PC-3 (cell line): ENCODE measurements at regions not wholly inside any gene's neighbourhood (a gene's known extent, or its start where the extent isn't known, plus 50 kb on each side); places are given as distances from the start of the nearest gene placed in this dataset.

Experiments used
- ATAC-seq: fragments of 200-7000 bp; cut with Tn5 transposase; 2 replicates; pipeline ENCODE4 v1.9.1; 2020; ENCODE audit warnings: mild to moderate bottlenecking, moderate library complexity
- BruUV-seq: library from RNA; stranded (reverse); fragments of 400-500 nt; replicated peaks from 2 replicates; lab custom pipeline; 2021; lab: Mats Ljungman, UMichigan
- CTCF ChIA-PET: fragments of 300-600 bp; sonication (Branson Sonifier 250); formaldehyde crosslinking; loops from one replicate; lab custom pipeline; 2022; ENCODE audit warnings: antibody characterized with exemption; lab: Charles Lee
- POLR2A ChIA-PET: fragments of 300-600 bp; sonication (Branson Sonifier 250); formaldehyde crosslinking; loops from one replicate; lab custom pipeline; 2022; ENCODE audit warnings: antibody characterized with exemption; ENCODE audit not compliant: unreplicated experiment; lab: Charles Lee
- DNase-seq: peaks from one replicate; pipeline ENCODE4 v3.0.0-alpha.2; 2015
- H2AFZ ChIP-seq: fragments of 300-600 bp; sonication (generic); 2 replicates; pipeline ENCODE4 v1.6.0; 2016; ENCODE audit warnings: antibody characterized with exemption, low read length
- H3F3A ChIP-seq: fragments of 300-600 bp; sonication (generic); one replicate; pipeline ENCODE4 v1.6.0; 2017; ENCODE audit warnings: antibody characterized with exemption, low read length, control low read depth, mild to moderate bottlenecking; ENCODE audit not compliant: unreplicated experiment
- H3K27ac ChIP-seq: fragments of 300-600 bp; sonication (generic); 2 replicates; pipeline ENCODE4 v1.5.1; 2016; ENCODE audit warnings: mild to moderate bottlenecking, low read length
- H3K27me3 ChIP-seq: fragments of 300-600 bp; sonication (generic); 2 replicates; pipeline ENCODE4 v1.6.1; 2016; ENCODE audit warnings: low read length, mixed read lengths
- H3K36me3 ChIP-seq: fragments of 300-600 bp; sonication (generic); 2 replicates; pipeline ENCODE4 v1.6.1; 2016; ENCODE audit warnings: low read depth, mixed run types, low read length, mixed read lengths
- H3K4me1 ChIP-seq: fragments of 300-600 bp; sonication (generic); 2 replicates; pipeline ENCODE4 v1.5.1; 2016; ENCODE audit warnings: low read length; ENCODE audit not compliant: insufficient read depth
- H3K4me2 ChIP-seq: fragments of 300-600 bp; sonication (generic); 2 replicates; pipeline ENCODE4 v1.6.0; 2016; ENCODE audit warnings: low read length
- H3K4me3 ChIP-seq: fragments of 300-600 bp; sonication (generic); 2 replicates; pipeline ENCODE4 v1.5.1; 2016; ENCODE audit warnings: mild to moderate bottlenecking, low read length, mixed read lengths
- H3K79me2 ChIP-seq: fragments of 300-600 bp; sonication (generic); 2 replicates; pipeline ENCODE4 v1.6.1; 2017; ENCODE audit warnings: low read length, mixed read lengths
- H3K9ac ChIP-seq: fragments of 300-600 bp; sonication (generic); 2 replicates; pipeline ENCODE4 v1.6.0; 2016; ENCODE audit warnings: mild to moderate bottlenecking, low read length
- H3K9me2 ChIP-seq: fragments of 300-600 bp; sonication (generic); replicated peaks from 2 replicates; pipeline ENCODE4 v1.6.1; 2016; ENCODE audit warnings: mixed run types, low read length, mixed read lengths
- H3K9me3 ChIP-seq: fragments of 300-600 bp; sonication (generic); 2 replicates; pipeline ENCODE4 v1.6.1; 2016; ENCODE audit warnings: low read length, mixed read lengths
- H4K20me1 ChIP-seq: fragments of 300-600 bp; sonication (generic); 2 replicates; pipeline ENCODE4 v1.6.1; 2016; ENCODE audit warnings: low read length, mixed read lengths
- EZH2 ChIP-seq: fragments of 300-600 bp; sonication (generic); IDR thresholded peaks from one replicate; pipeline ENCODE4 v1.6.1; 2017; ENCODE audit warnings: antibody characterized with exemption, mild to moderate bottlenecking, low read length; ENCODE audit not compliant: unreplicated experiment
- EZH2phosphoT487 ChIP-seq: fragments of 300-600 bp; sonication (generic); IDR thresholded peaks from 2 replicates; pipeline ENCODE4 v1.6.1; 2018; ENCODE audit warnings: mild to moderate bottlenecking, antibody characterized with exemption, low read length, borderline replicate concordance
- intact Hi-C: fragments of 100-400 bp; cut with micrococcal nuclease; formaldehyde crosslinking; loops from 2 replicates; pipeline ENCODE4 v1.9.0; 2023
- TF ChIP-seq, protein P1 (sequence below): fragments of 300-600 bp; sonication (generic); conservative IDR thresholded peaks from 2 replicates; pipeline ENCODE4 v1.5.1; 2017; ENCODE audit warnings: antibody characterized with exemption, low read depth, mild to moderate bottlenecking, low read length

DNA sequence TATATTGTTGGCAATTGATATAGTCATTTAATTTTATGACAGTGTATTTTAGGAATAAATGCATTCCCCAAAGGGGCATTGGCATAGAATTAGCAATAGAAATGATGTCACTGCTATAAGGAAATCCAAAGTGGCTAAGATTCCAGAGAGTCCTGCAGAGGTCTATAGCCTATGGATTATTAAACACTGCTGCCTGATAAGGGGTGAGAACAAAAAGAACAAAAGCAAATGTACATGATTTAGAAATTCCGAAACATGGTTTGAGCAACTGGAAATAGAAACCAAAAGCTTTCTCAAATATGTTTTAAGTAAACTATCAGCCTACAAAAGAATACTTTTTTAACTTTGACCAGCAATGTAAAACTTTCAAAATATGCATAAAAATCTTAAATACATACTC lies 280.1 kb upstream of the RASGRP1 start:
- ChIA-PET POLR2A (no interaction called here), CTCF (no interaction called here)
- ATAC-seq (no peak), DNase-seq (no peak)
- Histone ChIP-seq H3K4me3 (no peak overlapping the region), H3K9me3 (no peaks in the 10 kb centered on the region), H4K20me1 (no peaks in the 10 kb centered on the region), H3K4me2 (no peak overlapping the region), H3K9ac (no peak overlapping the region), H3F3A (no peaks in the 10 kb centered on the region), H3K27ac (no peak overlapping the region), H3K36me3 (no peaks in the 10 kb centered on the region), H3K79me2 (no peaks in the 10 kb centered on the region), H3K4me1 (no peaks in the 10 kb centered on the region), H2AFZ (no peak overlapping the region), H3K27me3 (no peaks in the 10 kb centered on the region), H3K9me2 (no peaks in the 10 kb centered on the region; the same call in 1 of the 2 replicates)
- TF ChIP-seq, protein P1, sequence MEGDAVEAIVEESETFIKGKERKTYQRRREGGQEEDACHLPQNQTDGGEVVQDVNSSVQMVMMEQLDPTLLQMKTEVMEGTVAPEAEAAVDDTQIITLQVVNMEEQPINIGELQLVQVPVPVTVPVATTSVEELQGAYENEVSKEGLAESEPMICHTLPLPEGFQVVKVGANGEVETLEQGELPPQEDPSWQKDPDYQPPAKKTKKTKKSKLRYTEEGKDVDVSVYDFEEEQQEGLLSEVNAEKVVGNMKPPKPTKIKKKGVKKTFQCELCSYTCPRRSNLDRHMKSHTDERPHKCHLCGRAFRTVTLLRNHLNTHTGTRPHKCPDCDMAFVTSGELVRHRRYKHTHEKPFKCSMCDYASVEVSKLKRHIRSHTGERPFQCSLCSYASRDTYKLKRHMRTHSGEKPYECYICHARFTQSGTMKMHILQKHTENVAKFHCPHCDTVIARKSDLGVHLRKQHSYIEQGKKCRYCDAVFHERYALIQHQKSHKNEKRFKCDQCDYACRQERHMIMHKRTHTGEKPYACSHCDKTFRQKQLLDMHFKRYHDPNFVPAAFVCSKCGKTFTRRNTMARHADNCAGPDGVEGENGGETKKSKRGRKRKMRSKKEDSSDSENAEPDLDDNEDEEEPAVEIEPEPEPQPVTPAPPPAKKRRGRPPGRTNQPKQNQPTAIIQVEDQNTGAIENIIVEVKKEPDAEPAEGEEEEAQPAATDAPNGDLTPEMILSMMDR = no peak
- BruUV-seq = no TSS peak
- intact Hi-C loops = no loop called here

DNA sequence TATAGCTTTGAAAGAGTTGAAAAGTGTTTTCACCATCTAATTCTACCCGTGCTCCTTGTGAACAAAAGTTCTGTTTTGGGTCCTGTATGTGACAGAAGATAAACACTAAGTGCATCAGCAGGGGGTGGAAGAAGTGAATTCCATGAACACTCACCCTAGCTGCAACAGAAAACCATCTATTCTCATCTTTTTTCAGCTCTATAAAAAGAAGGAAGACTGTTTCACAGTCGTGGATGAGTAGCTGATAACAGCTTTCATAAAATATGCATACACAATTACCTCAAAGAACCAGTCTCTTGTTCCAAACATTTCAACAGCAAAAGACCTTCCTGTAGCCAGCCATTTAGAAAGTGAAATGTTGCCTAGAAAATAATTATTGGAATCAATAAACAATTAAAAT lies 281.7 kb upstream of the RASGRP1 start:
- Histone ChIP-seq H3K4me1 (no peaks in the 10 kb centered on the region), H2AFZ (no peak overlapping the region), H3K4me3 (no peak overlapping the region), H3K9me2 (no peaks in the 10 kb centered on the region; the same call in 1 of the 2 replicates), H3K36me3 (no peaks in the 10 kb centered on the region), H3K27me3 (no peaks in the 10 kb centered on the region), H3F3A (no peaks in the 10 kb centered on the region), H3K9me3 (no peaks in the 10 kb centered on the region), H3K9ac (no peak overlapping the region), H3K4me2 (no peak overlapping the region), H4K20me1 (no peaks in the 10 kb centered on the region), H3K27ac (no peak overlapping the region), H3K79me2 (no peaks in the 10 kb centered on the region)
- TF ChIP-seq, protein P1 = no peak
- no peak for ATAC-seq
- POLR2A ChIA-PET = interaction anchor here (0.7 kb wide), 1 partner anchor 107 kb away, joined by 4 read pairs; no protein-coding TSS in a partner anchor
- no peak for DNase-seq
- CTCF ChIA-PET = no interaction called here
- intact Hi-C loops = no loop called here
- BruUV-seq = no TSS peak

DNA sequence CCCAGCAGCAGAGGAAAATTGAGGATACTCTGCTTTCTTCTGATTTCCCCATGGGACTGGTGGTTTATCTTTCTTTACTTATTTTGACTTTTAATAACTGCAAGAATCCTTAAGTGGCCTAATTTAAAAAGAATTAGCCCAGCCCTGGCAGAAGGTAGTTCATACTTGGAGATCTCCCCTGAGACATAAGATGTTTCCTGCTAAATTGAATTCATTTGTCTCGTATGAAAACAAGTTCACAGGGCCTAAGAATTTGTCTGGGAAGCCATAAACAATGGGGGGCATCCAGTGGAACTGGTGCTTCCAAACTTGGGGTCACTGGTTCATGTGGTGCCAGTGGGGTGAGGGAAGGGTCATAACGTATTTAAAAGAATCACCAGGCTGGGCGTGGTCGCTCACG lies 283.1 kb upstream of the RASGRP1 start:
- no peaks in the 10 kb centered on the region for H3K27me3 ChIP-seq
- H3K4me3 ChIP-seq = no peak overlapping the region
- TF ChIP-seq EZH2 (no peak), EZH2phosphoT487 (no peak)
- TF ChIP-seq, protein P1 = no peak
- POLR2A ChIA-PET = no interaction called here
- no peaks in the 10 kb centered on the region for H4K20me1 ChIP-seq
- BruUV-seq = no TSS peak
- H3K9me3 ChIP-seq = no peaks in the 10 kb centered on the region
- CTCF ChIA-PET = no interaction called here
- no peak overlapping the region for H2AFZ ChIP-seq
- H3K4me2 ChIP-seq = no peak overlapping the region
- no peaks in the 10 kb centered on the region; the same call in 1 of the 2 replicates for H3K9me2 ChIP-seq
- no peaks in the 10 kb centered on the region for H3K79me2 ChIP-seq
- no peak overlapping the region for H3K27ac ChIP-seq
- DNase-seq = no peak
- H3K4me1 ChIP-seq = no peaks in the 10 kb centered on the region
- H3K9ac ChIP-seq = no peak overlapping the region
- ATAC-seq = no peak
- H3F3A ChIP-seq = no peaks in the 10 kb centered on the region
- H3K36me3 ChIP-seq = no peaks in the 10 kb centered on the region
- intact Hi-C loops = no loop called here
